ENCODE measurements at regions not wholly inside any gene's neighbourhood (a gene's known extent, or its start where the extent isn't known, plus 50 kb on each side); places are given as distances from the start of the nearest gene placed in this dataset.

GRCh38 chr6:164563924-164564323 is 745.5 kb downstream of the C6orf118 start (continued):
- TF ChIP-seq ZBTB40 (IDR thresholded peaks at IDR 0.05), result no peak
- no peak for TF ChIP-seq ZBTB40 (CRISPR knock-in tag; IDR thresholded peaks at IDR 0.05)
- TF ChIP-seq NFXL1 (CRISPR knock-in tag; IDR thresholded peaks at IDR 0.05), result no peak

All from K562 (cell line).